ENCODE measurements at regions not wholly inside any gene's neighbourhood (a gene's known extent, or its start where the extent isn't known, plus 50 kb on each side); places are given as distances from the start of the nearest gene placed in this dataset.
A peak's percentile ranks its signal among the peaks of the same experiment; 100 is the strongest.

GRCh38 chr4:59247032-59247431 is 1953.1 kb upstream of the ADGRL3 start:
- Histone ChIP-seq H3K27me3 (ENCODE audit: insufficient read depth, low read length) (no peaks in the 10 kb centered on the region), H3K79me2 (ENCODE audit: insufficient read depth, low read length) (no peaks in the 10 kb centered on the region), H3T11ph (ENCODE audit: low read length) (no peak overlapping the region), H3K79me1 (ENCODE audit: insufficient read depth, low read depth, low read length, poor library complexity, severe bottlenecking) (no peaks in the 10 kb centered on the region), H4K5ac (ENCODE audit: insufficient read length, low read depth, low read length) (no peak overlapping the region), H4K91ac (ENCODE audit: insufficient read length, low read depth, low read length) (no peak overlapping the region), H2BK15ac (ENCODE audit: low read depth, low read length) (no peak overlapping the region), H3K4ac (ENCODE audit: low read depth, low read length) (no peak overlapping the region), H2BK5ac (ENCODE audit: insufficient read length, low read length) (no peak overlapping the region), H3K23me2 (ENCODE audit: insufficient read length, low read depth, low read length, poor library complexity, severe bottlenecking) (no peaks in the 10 kb centered on the region), H4K20me1 (ENCODE audit: control insufficient read depth, insufficient read depth, insufficient read length) (no peaks in the 10 kb centered on the region), H2BK20ac (ENCODE audit: low read depth, low read length, poor library complexity, severe bottlenecking) (no peak overlapping the region), H3K14ac (ENCODE audit: insufficient read depth, low read length) (no peak overlapping the region), H3K18ac (ENCODE audit: insufficient read length, low read depth, low read length) (no peak overlapping the region), H3K4me1 (ENCODE audit: insufficient read depth, low read length) (no peaks in the 10 kb centered on the region), H4K8ac (replicated peaks; ENCODE audit: insufficient read length, low read depth, low read length) (no peak overlapping the region), H3K56ac (ENCODE audit: insufficient read length, low read depth, low read length) (no peak overlapping the region), H2AFZ (ENCODE audit: low read length) (no peak overlapping the region), H3K27ac (ENCODE audit: insufficient read length, low read depth, low read length) (no peak overlapping the region), H2AK5ac (ENCODE audit: insufficient read length, low read length) (no peak overlapping the region), H3K9ac (ENCODE audit: extremely low read depth, insufficient read length, low read length) (no peak overlapping the region), H2BK120ac (ENCODE audit: low read depth, low read length, poor library complexity, severe bottlenecking) (no peak overlapping the region), H3K23ac (ENCODE audit: insufficient read length, low read depth, low read length) (no peak overlapping the region), H2BK12ac (ENCODE audit: insufficient read length, low read depth, low read length) (no peak overlapping the region), H3K9me3 (ENCODE audit: control insufficient read depth, low read depth, low read length) (no peaks in the 10 kb centered on the region), H3K4me2 (ENCODE audit: insufficient read depth, insufficient read length, low read length) (no peak overlapping the region)
- Mint-ChIP-seq H3K4me3 (no peak overlapping the region), H3K9me3 (peaks cover 13 to 21% of the 10 kb centered on the region in 2 experiments), H3K27me3 (ENCODE audit: low read depth) (no peaks in the 10 kb centered on the region), H3K4me1 (no peaks in the 10 kb centered on the region), H3K36me3 (ENCODE audit: insufficient read depth in 1 of 3, low read depth in 3 of 3) (peaks cover 5 to 18% (median 9%) of the 10 kb centered on the region in 3 experiments), H3K27ac (no peak overlapping the region)
- DNase-seq, result no peak
- no CpG with 5 or more reads among the region's 1 CpG for WGBS (ENCODE audit: extremely low coverage, insufficient read length, low lambda C conversion rate)
- TF ChIP-seq, protein P1, sequence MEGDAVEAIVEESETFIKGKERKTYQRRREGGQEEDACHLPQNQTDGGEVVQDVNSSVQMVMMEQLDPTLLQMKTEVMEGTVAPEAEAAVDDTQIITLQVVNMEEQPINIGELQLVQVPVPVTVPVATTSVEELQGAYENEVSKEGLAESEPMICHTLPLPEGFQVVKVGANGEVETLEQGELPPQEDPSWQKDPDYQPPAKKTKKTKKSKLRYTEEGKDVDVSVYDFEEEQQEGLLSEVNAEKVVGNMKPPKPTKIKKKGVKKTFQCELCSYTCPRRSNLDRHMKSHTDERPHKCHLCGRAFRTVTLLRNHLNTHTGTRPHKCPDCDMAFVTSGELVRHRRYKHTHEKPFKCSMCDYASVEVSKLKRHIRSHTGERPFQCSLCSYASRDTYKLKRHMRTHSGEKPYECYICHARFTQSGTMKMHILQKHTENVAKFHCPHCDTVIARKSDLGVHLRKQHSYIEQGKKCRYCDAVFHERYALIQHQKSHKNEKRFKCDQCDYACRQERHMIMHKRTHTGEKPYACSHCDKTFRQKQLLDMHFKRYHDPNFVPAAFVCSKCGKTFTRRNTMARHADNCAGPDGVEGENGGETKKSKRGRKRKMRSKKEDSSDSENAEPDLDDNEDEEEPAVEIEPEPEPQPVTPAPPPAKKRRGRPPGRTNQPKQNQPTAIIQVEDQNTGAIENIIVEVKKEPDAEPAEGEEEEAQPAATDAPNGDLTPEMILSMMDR (conservative IDR thresholded peaks at IDR 0.05), result peak; percentile 58; the same call in 2 of the 3 replicates

Data from H9 (cell line).